Transverse colon (tissue), 3 donors: ENCODE measurements at regions not wholly inside any gene's neighbourhood (a gene's known extent, or its start where the extent isn't known, plus 50 kb on each side); places are given as distances from the start of the nearest gene placed in this dataset.

ENCODE experiments used
- CTCF ChIP-seq, 5 experiments: fragments of 200-600 bp in 3 of 5; fragments of 450-650 bp in 2 of 5; sonication (generic) in 3 of 5; IDR thresholded peaks; 1 replicate in 2 of 5; 2 replicates in 3 of 5; pipeline ENCODE4 v1.5.1; 2016 to 2017; ENCODE audit warnings: antibody characterized with exemption in 5 of 5, inconsistent platforms in 3 of 5, mild to moderate bottlenecking in 2 of 5, moderate library complexity in 1 of 5
- EP300 ChIP-seq: sonication (generic); formaldehyde crosslinking; IDR thresholded peaks from one replicate; pipeline ENCODE4 v1.6.1; 2017; ENCODE audit warnings: antibody characterized with exemption, low read depth
- POLR2A ChIP-seq: fragments of 450-650 bp; IDR thresholded peaks from one replicate; pipeline ENCODE4 v1.6.1; 2016; ENCODE audit warnings: antibody characterized with exemption, mild to moderate bottlenecking, moderate library complexity

GRCh38 chr3:40623567-40623966 is 98.8 kb downstream of the ZNF621 start:
- TF ChIP-seq EP300 (no peak), CTCF (IDR thresholded peaks at IDR 0.05) (no peak), POLR2A (no peak)
